ENCODE measurements at regions not wholly inside any gene's neighbourhood (a gene's known extent, or its start where the extent isn't known, plus 50 kb on each side); places are given as distances from the start of the nearest gene placed in this dataset.

DNA sequence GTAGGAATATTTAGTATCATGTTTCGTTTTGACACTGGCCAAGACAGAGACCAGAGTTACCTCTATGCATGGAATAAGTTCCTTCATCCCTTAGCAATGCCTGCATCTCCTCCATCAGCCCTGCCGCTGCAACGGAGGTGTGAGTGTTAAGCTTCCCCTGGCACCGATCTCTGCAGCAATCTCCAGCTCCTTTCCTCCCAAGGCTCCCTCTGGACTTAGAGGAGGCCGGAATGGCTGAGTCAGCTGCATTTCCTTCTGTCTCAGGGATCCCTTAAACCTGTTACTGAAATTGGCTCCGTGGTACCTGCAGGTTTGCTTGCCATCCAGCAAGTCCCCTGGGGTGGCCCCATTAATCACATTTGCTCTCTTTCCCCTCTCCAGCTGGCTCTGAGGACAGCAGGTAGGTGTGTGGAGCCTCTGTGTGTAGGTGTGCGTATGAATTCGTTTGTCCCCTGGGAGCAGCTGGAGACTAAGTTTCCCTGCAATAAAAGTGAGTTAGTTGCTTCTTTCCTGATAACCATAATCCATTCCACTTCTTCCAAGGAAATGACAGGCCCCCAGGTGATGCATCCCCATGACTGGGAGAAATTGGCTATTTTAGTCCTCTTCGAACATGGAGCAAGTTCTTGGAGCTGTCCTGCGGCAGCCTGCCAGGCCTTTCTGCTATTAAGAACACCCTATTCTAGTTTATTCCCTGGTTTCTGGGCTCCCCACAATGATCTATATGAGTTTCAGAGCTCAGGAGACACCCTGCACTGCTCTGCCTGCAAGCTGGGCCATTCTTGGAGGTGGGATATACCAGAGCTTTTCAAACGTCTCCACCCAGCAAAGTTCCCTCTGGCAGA, 457.2 kb upstream of the CADM1 start:
- no peak overlapping the region for H3K9ac ChIP-seq (ENCODE audit: low read depth in 1 of 3, low read length in 3 of 3)
- no peak overlapping the region for H3K4me3 ChIP-seq (ENCODE audit: low read length in 3 of 3)
- no peaks in the 10 kb centered on the region for H3K36me3 ChIP-seq (ENCODE audit: control insufficient read depth in 3 of 3, insufficient read depth in 3 of 3, low read length in 3 of 3)
- no peaks in the 10 kb centered on the region for H3K9me3 ChIP-seq (ENCODE audit: control insufficient read depth in 3 of 3, low read length in 3 of 3)
- H3K27ac ChIP-seq (ENCODE audit: low read depth, low read length), result no peak overlapping the region
- H3K27me3 ChIP-seq (ENCODE audit: control insufficient read depth in 3 of 3, insufficient read depth in 3 of 3, low read length in 3 of 3), result peaks cover 21 to 28% (median 28%) of the 10 kb centered on the region in 3 donors
- peaks cover 6 to 11% (median 8%) of the 10 kb centered on the region in 3 donors for H3K4me1 ChIP-seq (ENCODE audit: control insufficient read depth in 3 of 3, insufficient read depth in 3 of 3, low read length in 3 of 3)

DNA sequence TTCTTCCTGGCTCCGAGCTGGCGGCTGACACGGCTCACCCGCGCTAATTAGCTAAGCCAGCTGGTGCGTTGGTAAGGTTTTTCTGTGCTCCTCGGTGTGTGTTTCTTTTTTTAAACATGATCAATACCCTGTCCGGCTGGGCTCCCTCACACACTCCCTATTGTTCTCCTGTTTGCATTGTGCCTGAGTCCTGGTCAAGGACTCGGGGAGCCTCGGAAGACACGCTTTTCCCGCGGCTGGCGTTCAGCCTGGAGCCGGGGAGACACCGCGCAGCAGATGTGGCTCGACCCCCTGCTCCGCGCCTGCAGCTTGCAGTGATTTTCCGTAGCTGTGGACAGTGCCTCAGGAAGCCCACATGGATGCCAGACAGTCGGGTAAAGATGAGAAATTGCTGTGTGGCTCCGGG, 454.9 kb upstream of the CADM1 start:
- no peak overlapping the region for H3K4me3 ChIP-seq (ENCODE audit: low read length in 3 of 3)
- peaks cover 3 to 4% (median 4%) of the 10 kb centered on the region in 3 donors for H3K4me1 ChIP-seq (ENCODE audit: control insufficient read depth in 3 of 3, insufficient read depth in 3 of 3, low read length in 3 of 3)
- H3K36me3 ChIP-seq (ENCODE audit: control insufficient read depth in 3 of 3, insufficient read depth in 3 of 3, low read length in 3 of 3), result no peaks in the 10 kb centered on the region
- H3K27ac ChIP-seq (ENCODE audit: low read depth, low read length), result no peak overlapping the region
- no peak overlapping the region for H3K9ac ChIP-seq (ENCODE audit: low read depth in 1 of 3, low read length in 3 of 3)
- H3K9me3 ChIP-seq (ENCODE audit: control insufficient read depth in 3 of 3, low read length in 3 of 3), result no peaks in the 10 kb centered on the region
- peaks cover 26 to 28% (median 28%) of the 10 kb centered on the region in 3 donors for H3K27me3 ChIP-seq (ENCODE audit: control insufficient read depth in 3 of 3, insufficient read depth in 3 of 3, low read length in 3 of 3)

DNA sequence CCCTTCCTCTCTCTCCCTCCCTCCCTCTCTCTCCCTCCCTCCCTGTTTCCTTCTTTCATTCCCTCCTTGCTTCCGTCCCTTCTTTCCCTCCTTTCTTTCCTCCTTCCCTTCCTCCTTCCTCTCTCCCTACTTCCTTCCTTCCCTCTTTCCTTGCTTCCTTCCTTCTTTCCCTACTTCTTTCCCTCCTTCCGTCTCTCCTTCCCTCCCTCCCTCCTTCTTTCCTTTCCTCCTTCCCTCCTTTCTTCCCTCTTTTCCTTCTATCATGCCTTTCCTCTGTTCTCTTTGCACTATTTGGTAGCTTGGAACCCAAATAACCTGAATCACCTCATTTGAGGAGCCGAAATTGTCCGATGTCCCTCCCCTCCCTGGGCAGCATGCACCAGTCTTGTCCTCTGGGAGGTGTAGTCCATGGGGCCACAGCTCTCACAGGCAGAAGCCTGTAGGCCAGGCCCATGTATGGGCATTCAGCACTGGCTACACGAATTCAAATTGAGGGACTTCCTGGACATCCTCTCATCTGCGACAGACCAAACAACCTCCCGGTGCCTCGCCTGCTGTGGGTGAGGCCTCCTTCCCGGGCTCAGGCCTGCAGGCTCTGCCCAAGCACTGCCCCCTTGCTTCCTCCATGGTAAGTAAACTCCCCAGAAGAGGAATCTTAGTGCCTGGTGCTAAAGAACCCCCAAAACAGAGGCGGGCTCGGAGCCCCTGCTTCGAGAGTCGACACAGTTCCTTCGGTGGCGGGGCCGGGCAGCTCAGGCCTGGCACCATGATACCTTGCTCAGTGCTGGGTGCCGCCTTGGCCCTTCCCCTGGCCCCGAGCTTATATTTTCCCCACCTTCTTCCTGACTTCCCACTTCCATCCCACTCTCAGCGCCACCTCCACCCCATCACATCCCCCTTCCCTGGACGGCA, 454.1 kb upstream of the CADM1 start:
- peaks cover 26 to 28% (median 28%) of the 10 kb centered on the region in 3 donors for H3K27me3 ChIP-seq (ENCODE audit: control insufficient read depth in 3 of 3, insufficient read depth in 3 of 3, low read length in 3 of 3)
- H3K9ac ChIP-seq (ENCODE audit: low read depth in 1 of 3, low read length in 3 of 3), result no peak overlapping the region
- no peak overlapping the region for H3K4me3 ChIP-seq (ENCODE audit: low read length in 3 of 3)
- no peaks in the 10 kb centered on the region for H3K36me3 ChIP-seq (ENCODE audit: control insufficient read depth in 3 of 3, insufficient read depth in 3 of 3, low read length in 3 of 3)
- H3K27ac ChIP-seq (ENCODE audit: low read depth, low read length), result no peak overlapping the region
- peaks cover 3 to 4% (median 4%) of the 10 kb centered on the region in 3 donors for H3K4me1 ChIP-seq (ENCODE audit: control insufficient read depth in 3 of 3, insufficient read depth in 3 of 3, low read length in 3 of 3)
- no peaks in the 10 kb centered on the region for H3K9me3 ChIP-seq (ENCODE audit: control insufficient read depth in 3 of 3, low read length in 3 of 3)

DNA sequence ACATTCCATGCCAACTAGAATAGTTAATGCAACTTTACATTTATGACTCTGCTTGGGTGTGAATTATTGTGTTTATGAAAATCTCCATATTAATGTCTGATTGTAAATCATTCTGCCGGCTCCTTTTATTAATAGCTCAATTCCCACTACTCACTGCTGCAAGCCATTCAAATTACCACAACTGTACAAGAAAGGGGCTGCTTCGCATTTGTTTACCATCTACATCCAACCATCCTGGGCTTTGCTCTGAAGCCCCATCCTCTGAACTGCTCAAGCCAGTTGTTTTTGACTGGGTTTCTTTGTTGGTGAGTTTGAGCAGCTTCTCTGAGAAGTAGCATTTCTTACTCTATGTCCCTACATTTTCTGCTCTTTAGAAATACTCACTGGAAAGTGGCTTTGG, 451.6 kb upstream of the CADM1 start:
- no peak overlapping the region for H3K27ac ChIP-seq (ENCODE audit: low read depth, low read length)
- H3K9ac ChIP-seq (ENCODE audit: low read depth in 1 of 3, low read length in 3 of 3), result no peak overlapping the region
- no peaks in the 10 kb centered on the region for H3K36me3 ChIP-seq (ENCODE audit: control insufficient read depth in 3 of 3, insufficient read depth in 3 of 3, low read length in 3 of 3)
- H3K27me3 ChIP-seq (ENCODE audit: control insufficient read depth in 3 of 3, insufficient read depth in 3 of 3, low read length in 3 of 3), result peaks cover 10 to 21% (median 12%) of the 10 kb centered on the region in 3 donors
- peaks cover 0 to 4% (median 0%) of the 10 kb centered on the region in 3 donors for H3K9me3 ChIP-seq (ENCODE audit: control insufficient read depth in 3 of 3, low read length in 3 of 3)
- H3K4me1 ChIP-seq (ENCODE audit: control insufficient read depth in 3 of 3, insufficient read depth in 3 of 3, low read length in 3 of 3), result no peaks in the 10 kb centered on the region
- no peak overlapping the region for H3K4me3 ChIP-seq (ENCODE audit: low read length in 3 of 3)

DNA sequence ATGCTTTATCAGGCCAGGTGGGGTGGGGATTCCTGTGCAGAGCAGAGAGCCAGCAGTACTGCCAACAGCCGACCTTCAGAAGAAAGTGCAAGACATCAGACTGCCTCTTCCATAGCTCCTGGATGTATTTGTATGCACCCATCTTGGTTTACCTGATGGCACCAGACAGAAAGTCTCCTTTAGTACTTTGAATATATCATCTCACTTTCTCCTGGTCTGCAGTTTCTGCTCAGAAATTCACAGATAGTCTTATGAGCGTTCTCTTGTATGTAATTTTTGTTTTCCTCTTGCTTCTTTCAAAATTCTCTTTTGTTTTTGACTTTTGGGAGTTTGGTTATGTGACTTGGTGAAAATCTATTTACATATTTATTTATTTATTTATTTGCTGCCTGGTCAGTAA, 446.4 kb upstream of the CADM1 start:
- H3K36me3 ChIP-seq (ENCODE audit: control insufficient read depth in 3 of 3, insufficient read depth in 3 of 3, low read length in 3 of 3), result no peaks in the 10 kb centered on the region
- peaks cover 0 to 5% (median 0%) of the 10 kb centered on the region in 3 donors for H3K27me3 ChIP-seq (ENCODE audit: control insufficient read depth in 3 of 3, insufficient read depth in 3 of 3, low read length in 3 of 3)
- H3K4me1 ChIP-seq (ENCODE audit: control insufficient read depth in 3 of 3, insufficient read depth in 3 of 3, low read length in 3 of 3), result no peaks in the 10 kb centered on the region
- no peak overlapping the region for H3K27ac ChIP-seq (ENCODE audit: low read depth, low read length)
- H3K9me3 ChIP-seq (ENCODE audit: control insufficient read depth in 3 of 3, low read length in 3 of 3), result peaks cover 0 to 11% (median 4%) of the 10 kb centered on the region in 3 donors
- H3K4me3 ChIP-seq (ENCODE audit: low read length in 3 of 3), result no peak overlapping the region
- H3K9ac ChIP-seq (ENCODE audit: low read depth in 1 of 3, low read length in 3 of 3), result no peak overlapping the region

DNA sequence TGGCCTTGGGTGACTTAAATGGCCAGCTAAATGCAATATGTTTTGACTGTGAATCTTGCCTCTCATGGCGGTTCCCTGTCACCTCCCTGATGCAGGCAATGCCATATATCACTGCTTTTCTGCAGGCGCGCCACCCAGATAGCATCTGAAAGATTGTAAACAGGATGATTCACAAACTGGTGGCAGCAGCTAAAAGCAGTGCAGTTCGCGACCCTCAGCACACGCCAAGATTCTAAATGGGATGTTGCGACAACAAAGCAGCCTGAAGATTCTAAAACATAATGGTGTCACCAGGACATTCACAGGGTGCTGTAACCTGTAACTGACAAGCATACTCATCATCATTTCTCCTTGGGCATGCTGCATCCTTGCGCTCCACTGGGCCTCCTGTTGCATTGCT, 440.4 kb upstream of the CADM1 start:
- Histone ChIP-seq H3K9me3 (ENCODE audit: control insufficient read depth in 3 of 3, low read length in 3 of 3) (no peaks in the 10 kb centered on the region), H3K27me3 (ENCODE audit: control insufficient read depth in 3 of 3, insufficient read depth in 3 of 3, low read length in 3 of 3) (peaks cover 4 to 19% (median 8%) of the 10 kb centered on the region in 3 donors), H3K4me1 (ENCODE audit: control insufficient read depth in 3 of 3, insufficient read depth in 3 of 3, low read length in 3 of 3) (no peaks in the 10 kb centered on the region), H3K27ac (ENCODE audit: low read depth, low read length) (no peak overlapping the region), H3K4me3 (ENCODE audit: low read length in 3 of 3) (no peak overlapping the region), H3K9ac (ENCODE audit: low read depth in 1 of 3, low read length in 3 of 3) (no peak overlapping the region), H3K36me3 (ENCODE audit: control insufficient read depth in 3 of 3, insufficient read depth in 3 of 3, low read length in 3 of 3) (no peaks in the 10 kb centered on the region)

DNA sequence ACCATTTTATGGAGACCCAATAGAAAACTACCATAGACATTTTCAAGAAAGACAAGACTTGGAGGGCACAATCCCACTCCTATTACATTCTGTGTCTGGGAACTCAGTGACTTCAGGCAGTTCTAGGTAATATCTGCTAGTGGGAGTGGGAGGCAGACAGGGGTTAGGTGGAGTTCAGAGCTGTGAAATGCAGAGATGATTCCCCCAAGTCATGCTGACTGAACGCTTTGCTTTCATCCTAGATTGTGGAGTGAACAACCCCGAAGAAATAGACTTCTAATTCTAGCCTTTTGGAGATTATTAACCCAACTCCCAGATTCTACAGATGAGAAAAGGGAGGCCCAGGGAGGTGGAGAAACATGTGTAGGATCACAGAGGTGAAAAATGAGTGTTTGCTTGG, 437.8 kb upstream of the CADM1 start:
- Histone ChIP-seq H3K9me3 (ENCODE audit: control insufficient read depth in 3 of 3, low read length in 3 of 3) (no peaks in the 10 kb centered on the region), H3K4me1 (ENCODE audit: control insufficient read depth in 3 of 3, insufficient read depth in 3 of 3, low read length in 3 of 3) (no peaks in the 10 kb centered on the region), H3K27ac (ENCODE audit: low read depth, low read length) (no peak overlapping the region), H3K9ac (ENCODE audit: low read depth in 1 of 3, low read length in 3 of 3) (no peak overlapping the region), H3K36me3 (ENCODE audit: control insufficient read depth in 3 of 3, insufficient read depth in 3 of 3, low read length in 3 of 3) (no peaks in the 10 kb centered on the region), H3K27me3 (ENCODE audit: control insufficient read depth in 3 of 3, insufficient read depth in 3 of 3, low read length in 3 of 3) (peaks cover 11 to 22% (median 13%) of the 10 kb centered on the region in 3 donors), H3K4me3 (ENCODE audit: low read length in 3 of 3) (no peak overlapping the region)

DNA sequence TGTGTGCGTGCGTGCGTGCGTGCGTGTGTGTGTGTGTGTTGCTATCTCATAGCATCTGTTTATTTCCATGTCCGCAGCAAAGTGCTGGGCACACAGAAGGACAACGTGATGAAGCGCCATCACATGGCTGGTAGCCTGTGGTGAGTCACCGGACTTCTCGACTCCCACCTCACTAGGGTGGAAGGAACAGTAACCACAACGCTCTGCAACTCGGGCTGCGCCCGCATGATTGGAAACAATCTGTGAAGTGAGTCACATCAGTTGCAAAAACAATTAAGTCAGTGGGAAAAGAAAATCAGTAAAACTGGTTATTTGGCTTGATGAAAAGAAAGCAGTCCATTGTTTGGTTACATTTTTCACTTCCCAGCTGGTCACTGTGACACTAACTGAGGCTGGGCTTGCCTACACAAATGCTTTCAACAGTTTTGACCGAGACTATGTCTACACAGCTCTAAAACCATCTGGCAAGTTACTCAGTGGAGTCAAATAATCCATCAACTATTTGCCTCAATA, 437.3 kb upstream of the CADM1 start:
- Histone ChIP-seq H3K27ac (ENCODE audit: low read depth, low read length) (no peak overlapping the region), H3K9me3 (ENCODE audit: control insufficient read depth in 3 of 3, low read length in 3 of 3) (no peaks in the 10 kb centered on the region), H3K4me1 (ENCODE audit: control insufficient read depth in 3 of 3, insufficient read depth in 3 of 3, low read length in 3 of 3) (no peaks in the 10 kb centered on the region), H3K9ac (ENCODE audit: low read depth in 1 of 3, low read length in 3 of 3) (no peak overlapping the region), H3K36me3 (ENCODE audit: control insufficient read depth in 3 of 3, insufficient read depth in 3 of 3, low read length in 3 of 3) (no peaks in the 10 kb centered on the region), H3K4me3 (ENCODE audit: low read length in 3 of 3) (no peak overlapping the region), H3K27me3 (ENCODE audit: control insufficient read depth in 3 of 3, insufficient read depth in 3 of 3, low read length in 3 of 3) (peaks cover 11 to 22% (median 13%) of the 10 kb centered on the region in 3 donors)

DNA sequence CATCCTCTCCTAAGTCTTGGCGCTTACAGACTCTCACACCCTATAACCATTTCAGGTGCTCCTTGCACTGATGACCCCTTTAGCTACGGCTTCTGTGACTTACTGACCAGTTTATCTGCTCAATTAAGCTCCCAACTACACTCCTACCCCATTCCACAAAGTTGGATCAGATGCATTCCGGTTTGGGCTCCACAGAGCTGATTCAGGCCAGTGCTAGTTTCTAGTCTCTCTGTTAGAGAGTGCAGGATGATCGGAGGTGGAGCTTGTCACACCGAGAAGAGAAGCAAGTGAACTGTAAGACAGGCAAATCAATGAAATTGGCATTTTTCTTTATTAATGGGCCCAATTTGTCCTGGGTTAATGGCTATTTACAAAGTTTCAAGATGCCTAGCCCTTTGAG, 436.8 kb upstream of the CADM1 start:
- H3K4me1 ChIP-seq (ENCODE audit: control insufficient read depth in 3 of 3, insufficient read depth in 3 of 3, low read length in 3 of 3), result no peaks in the 10 kb centered on the region
- H3K27ac ChIP-seq (ENCODE audit: low read depth, low read length), result no peak overlapping the region
- H3K27me3 ChIP-seq (ENCODE audit: control insufficient read depth in 3 of 3, insufficient read depth in 3 of 3, low read length in 3 of 3), result peaks cover 11 to 22% (median 13%) of the 10 kb centered on the region in 3 donors
- H3K9ac ChIP-seq (ENCODE audit: low read depth in 1 of 3, low read length in 3 of 3), result no peak overlapping the region
- no peak overlapping the region for H3K4me3 ChIP-seq (ENCODE audit: low read length in 3 of 3)
- no peaks in the 10 kb centered on the region for H3K9me3 ChIP-seq (ENCODE audit: control insufficient read depth in 3 of 3, low read length in 3 of 3)
- no peaks in the 10 kb centered on the region for H3K36me3 ChIP-seq (ENCODE audit: control insufficient read depth in 3 of 3, insufficient read depth in 3 of 3, low read length in 3 of 3)

Data from skeletal muscle tissue (tissue), 3 donors.